A673 (cell line): ENCODE measurements at regions not wholly inside any gene's neighbourhood (a gene's known extent, or its start where the extent isn't known, plus 50 kb on each side); places are given as distances from the start of the nearest gene placed in this dataset.

ENCODE experiments used
- BruUV-seq: library from RNA; stranded (reverse); fragments of 400-500 nt; replicated peaks from 2 replicates; lab custom pipeline; 2021; lab: Mats Ljungman, UMichigan
- CTCF ChIA-PET: fragments of 300-600 bp; sonication (Branson Sonifier 250); formaldehyde crosslinking; loops from one replicate; lab custom pipeline; 2022; ENCODE audit warnings: antibody characterized with exemption; lab: Charles Lee
- POLR2A ChIA-PET: fragments of 300-600 bp; sonication (Branson Sonifier 250); formaldehyde crosslinking; loops from one replicate; lab custom pipeline; 2022; ENCODE audit warnings: antibody characterized with exemption; ENCODE audit not compliant: low non-redundant PET; lab: Charles Lee
- DNase-seq: peaks from one replicate; pipeline ENCODE4 v3.0.0-alpha.2; 2015; ENCODE audit warnings: low spot score
- H3K27ac ChIP-seq: fragments of 200-600 bp; sonication (generic); 2 replicates; pipeline ENCODE4 v1.5.1; 2016; ENCODE audit warnings: mixed run types, low read depth, mild to moderate bottlenecking, mixed read lengths, antibody characterized with exemption, low read length; ENCODE audit not compliant: poor library complexity, severe bottlenecking
- H3K27me3 ChIP-seq: fragments of 200-600 bp; sonication (generic); replicated peaks from 2 replicates; pipeline ENCODE4 v1.6.1; 2017; ENCODE audit warnings: mixed run types, low read depth, mild to moderate bottlenecking, mixed read lengths, antibody characterized with exemption, low read length; ENCODE audit not compliant: insufficient read depth, poor library complexity
- H3K36me3 ChIP-seq: fragments of 200-600 bp; sonication (generic); 2 replicates; pipeline ENCODE4 v1.6.1; 2016; ENCODE audit warnings: mixed run types, mild to moderate bottlenecking, mixed read lengths, antibody characterized with exemption, low read length; ENCODE audit not compliant: insufficient read depth, poor library complexity, severe bottlenecking
- H3K4me1 ChIP-seq: fragments of 200-600 bp; sonication (generic); 2 replicates; pipeline ENCODE4 v1.6.1; 2017; ENCODE audit warnings: mixed run types, mild to moderate bottlenecking, mixed read lengths, antibody characterized with exemption, low read length; ENCODE audit not compliant: insufficient read depth, poor library complexity, severe bottlenecking
- H3K4me3 ChIP-seq: fragments of 200-600 bp; sonication (generic); 2 replicates; pipeline ENCODE4 v1.5.1; 2016; ENCODE audit warnings: low read depth, mixed run types, mild to moderate bottlenecking, mixed read lengths, low read length; ENCODE audit not compliant: poor library complexity, severe bottlenecking
- H3K9me3 ChIP-seq: fragments of 200-600 bp; sonication (generic); 2 replicates; pipeline ENCODE4 v1.6.1; 2016; ENCODE audit warnings: mixed run types, low read depth, mild to moderate bottlenecking, mixed read lengths, antibody characterized with exemption, low read length; ENCODE audit not compliant: poor library complexity, severe bottlenecking
- EZH2 ChIP-seq: fragments of 200-600 bp; sonication (generic); IDR thresholded peaks from 2 replicates; pipeline ENCODE4 v1.6.1; 2017; ENCODE audit warnings: borderline replicate concordance, low read depth, mild to moderate bottlenecking, mixed read lengths, antibody characterized with exemption, low read length; ENCODE audit not compliant: poor library complexity, severe bottlenecking
- intact Hi-C: fragments of 100-400 bp; cut with micrococcal nuclease; formaldehyde crosslinking; loops from one replicate; pipeline ENCODE4 v1.10.0; 2022; ENCODE audit not compliant: unreplicated experiment
- TF ChIP-seq, protein P1 (sequence below): fragments of 300-800, 200-600 bp; sonication (generic); conservative IDR thresholded peaks from 2 replicates; pipeline ENCODE4 v1.5.1; 2017; ENCODE audit warnings: low read depth, mild to moderate bottlenecking, antibody characterized with exemption, low read length, moderate library complexity, mixed read lengths

DNA sequence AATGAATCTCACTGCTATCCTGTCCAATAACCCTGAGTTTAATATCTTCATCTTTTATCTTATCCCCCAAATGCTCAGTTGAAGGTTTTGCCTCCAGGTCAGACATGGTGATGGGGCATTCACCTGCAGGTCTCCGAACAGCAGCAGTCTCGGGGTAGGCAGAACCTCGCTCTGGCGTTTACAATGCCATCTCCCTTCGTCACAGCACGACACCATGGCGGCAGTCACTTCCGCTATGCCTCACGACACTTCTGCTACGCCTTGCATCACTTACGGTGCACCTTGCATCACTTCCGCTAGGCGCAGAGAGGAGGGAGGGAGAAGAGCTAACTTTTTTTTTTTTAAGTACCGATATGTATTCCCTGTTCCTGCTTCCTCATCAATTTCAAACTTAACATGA lies 194.9 kb downstream of the BCAS1 start:
- BruUV-seq = no TSS peak
- CTCF ChIA-PET = no interaction called here
- H3K27me3 ChIP-seq = no peaks in the 10 kb centered on the region
- DNase-seq = no peak
- POLR2A ChIA-PET = interaction anchor here (0.5 kb wide), 1 partner anchor 971 kb away, joined by 3 read pairs; no protein-coding TSS in a partner anchor
- H3K4me3 ChIP-seq = no peak overlapping the region
- peaks cover 27% of the 10 kb centered on the region for H3K4me1 ChIP-seq
- no peaks in the 10 kb centered on the region for H3K9me3 ChIP-seq
- no peaks in the 10 kb centered on the region for H3K36me3 ChIP-seq
- intact Hi-C loops = no loop called here
- H3K27ac ChIP-seq = no peak overlapping the region
- TF ChIP-seq EZH2 = no peak
- TF ChIP-seq, protein P1, sequence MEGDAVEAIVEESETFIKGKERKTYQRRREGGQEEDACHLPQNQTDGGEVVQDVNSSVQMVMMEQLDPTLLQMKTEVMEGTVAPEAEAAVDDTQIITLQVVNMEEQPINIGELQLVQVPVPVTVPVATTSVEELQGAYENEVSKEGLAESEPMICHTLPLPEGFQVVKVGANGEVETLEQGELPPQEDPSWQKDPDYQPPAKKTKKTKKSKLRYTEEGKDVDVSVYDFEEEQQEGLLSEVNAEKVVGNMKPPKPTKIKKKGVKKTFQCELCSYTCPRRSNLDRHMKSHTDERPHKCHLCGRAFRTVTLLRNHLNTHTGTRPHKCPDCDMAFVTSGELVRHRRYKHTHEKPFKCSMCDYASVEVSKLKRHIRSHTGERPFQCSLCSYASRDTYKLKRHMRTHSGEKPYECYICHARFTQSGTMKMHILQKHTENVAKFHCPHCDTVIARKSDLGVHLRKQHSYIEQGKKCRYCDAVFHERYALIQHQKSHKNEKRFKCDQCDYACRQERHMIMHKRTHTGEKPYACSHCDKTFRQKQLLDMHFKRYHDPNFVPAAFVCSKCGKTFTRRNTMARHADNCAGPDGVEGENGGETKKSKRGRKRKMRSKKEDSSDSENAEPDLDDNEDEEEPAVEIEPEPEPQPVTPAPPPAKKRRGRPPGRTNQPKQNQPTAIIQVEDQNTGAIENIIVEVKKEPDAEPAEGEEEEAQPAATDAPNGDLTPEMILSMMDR = no peak

DNA sequence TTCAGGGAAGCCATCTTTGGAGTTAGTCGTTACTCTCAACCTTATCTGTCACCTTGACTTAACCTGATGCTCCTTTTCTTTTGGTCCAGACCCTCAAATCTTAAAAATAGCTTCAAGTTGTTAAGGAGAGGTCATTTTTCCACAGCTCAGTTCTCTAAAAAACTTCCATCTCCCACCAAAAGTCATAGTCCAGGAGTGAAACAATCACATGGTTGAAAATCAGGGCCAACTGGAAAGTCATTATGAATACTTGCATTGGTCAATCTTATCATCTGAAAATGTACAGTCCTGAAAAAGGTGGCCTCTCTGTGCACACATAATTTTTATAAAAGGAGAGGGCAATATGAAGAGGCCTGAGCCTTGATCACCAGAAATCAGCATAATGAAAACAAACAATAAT lies 195.7 kb downstream of the BCAS1 start:
- CTCF ChIA-PET = no interaction called here
- BruUV-seq = no TSS peak
- no peaks in the 10 kb centered on the region for H3K27me3 ChIP-seq
- POLR2A ChIA-PET = no interaction called here
- no peaks in the 10 kb centered on the region for H3K36me3 ChIP-seq
- no peak overlapping the region for H3K4me3 ChIP-seq
- H3K27ac ChIP-seq = no peak overlapping the region
- peaks cover 33% of the 10 kb centered on the region for H3K4me1 ChIP-seq
- no peaks in the 10 kb centered on the region for H3K9me3 ChIP-seq
- no peak for DNase-seq
- no peak for TF ChIP-seq EZH2
- TF ChIP-seq, protein P1 = no peak
- intact Hi-C loops = no loop called here

DNA sequence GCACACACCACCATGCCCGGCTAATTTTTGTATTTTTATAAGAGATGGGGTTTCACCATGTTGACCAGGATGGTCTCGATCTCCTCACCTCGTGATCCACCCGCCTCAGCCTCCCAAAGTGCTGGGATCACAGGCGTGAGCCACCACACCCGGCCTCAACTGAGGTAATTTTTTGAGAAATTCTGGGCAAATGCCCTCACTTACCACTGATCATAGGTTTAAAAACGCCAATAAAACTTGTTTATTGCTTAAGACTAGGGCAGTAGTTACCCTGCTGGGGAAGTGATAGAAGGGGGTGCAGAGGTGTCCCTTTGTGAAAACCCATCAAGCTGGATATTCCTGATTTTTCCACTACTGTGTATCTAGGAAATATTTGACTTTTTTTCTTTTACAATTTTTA lies 196.3 kb downstream of the BCAS1 start:
- TF ChIP-seq EZH2 = no peak
- TF ChIP-seq, protein P1 = no peak
- POLR2A ChIA-PET = no interaction called here
- CTCF ChIA-PET = no interaction called here

More for the DNA sequence above, 196.3 kb downstream of the BCAS1 start:
- Histone ChIP-seq H3K4me3 (no peak overlapping the region), H3K36me3 (no peaks in the 10 kb centered on the region), H3K9me3 (no peaks in the 10 kb centered on the region), H3K27me3 (no peaks in the 10 kb centered on the region), H3K27ac (no peak overlapping the region), H3K4me1 (peaks cover 37% of the 10 kb centered on the region)
- intact Hi-C loops = no loop called here
- no peak for DNase-seq
- BruUV-seq = no TSS peak
